GM23248 (cell line): ENCODE measurements at regions not wholly inside any gene's neighbourhood (a gene's known extent, or its start where the extent isn't known, plus 50 kb on each side); places are given as distances from the start of the nearest gene placed in this dataset.

ENCODE experiments used
- EZH2 ChIP-seq: fragments of 200-600 bp; sonication (generic); IDR thresholded peaks from 2 replicates; pipeline ENCODE4 v1.6.1; 2018; ENCODE audit warnings: antibody characterized with exemption, mild to moderate bottlenecking; ENCODE audit not compliant: insufficient read depth, poor library complexity, severe bottlenecking
- EZH2phosphoT487 ChIP-seq: fragments of 200-600 bp; sonication (generic); IDR thresholded peaks from 2 replicates; pipeline ENCODE4 v1.6.1; 2018; ENCODE audit warnings: antibody characterized with exemption, moderate library complexity, mild to moderate bottlenecking, low read depth; ENCODE audit not compliant: insufficient read depth

DNA sequence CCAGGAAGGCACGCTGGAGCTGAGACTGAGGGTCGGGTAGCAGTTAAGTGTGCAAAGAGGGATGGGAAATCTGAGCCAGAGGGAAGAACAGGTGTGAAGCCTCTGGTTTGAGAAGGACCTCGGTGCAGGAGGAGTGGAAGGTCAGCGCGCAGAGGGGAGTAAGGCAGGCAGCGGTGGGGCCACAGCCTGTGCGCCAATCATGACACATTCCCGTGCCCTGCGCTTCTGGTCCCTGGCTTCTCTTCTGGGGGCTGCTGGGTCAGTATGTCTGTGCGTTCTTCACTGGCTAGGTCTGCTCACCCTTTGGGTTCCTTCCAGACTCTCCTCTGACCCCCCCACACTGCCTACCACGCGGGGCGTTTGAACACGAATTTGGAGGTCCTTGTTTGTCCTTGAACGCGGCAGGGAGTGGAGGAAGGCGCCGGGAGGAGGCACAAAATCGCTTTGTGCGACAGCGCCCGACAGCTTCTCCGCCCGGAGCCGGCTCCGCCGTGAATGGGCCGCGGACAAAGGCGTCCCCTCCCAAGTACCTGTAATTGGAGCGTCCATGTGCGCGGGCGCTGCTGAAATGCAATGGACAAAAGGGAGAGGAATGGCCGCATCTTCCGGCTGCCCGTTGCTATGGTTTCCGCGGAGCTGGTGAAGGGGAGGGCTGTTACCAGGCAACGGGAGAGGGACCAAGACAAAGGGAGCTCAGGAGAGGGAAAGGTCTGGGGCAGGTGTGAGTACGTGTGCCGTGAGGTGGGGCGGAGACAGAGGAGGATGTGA, 207.2 kb upstream of the SRRM4 start:
- no peak for TF ChIP-seq EZH2
- TF ChIP-seq EZH2phosphoT487 = no peak
